Right lobe of liver (tissue), 4 donors: ENCODE measurements at regions not wholly inside any gene's neighbourhood (a gene's known extent, or its start where the extent isn't known, plus 50 kb on each side); places are given as distances from the start of the nearest gene placed in this dataset.

ENCODE experiments used
- CTCF ChIP-seq, 4 donors: fragments of 200-600 bp in 3 of 4; fragments of 450-650 bp in 1 of 4; IDR thresholded peaks; one replicate each; pipeline versions ENCODE4 v1.5.1 to v1.8.0; 2016 to 2022; ENCODE audit warnings: antibody characterized with exemption in 4 of 4, mild to moderate bottlenecking in 2 of 4
- POLR2A ChIP-seq: fragments of 450-650 bp; IDR thresholded peaks from one replicate; pipeline ENCODE4 v1.6.1; 2017; ENCODE audit warnings: antibody characterized with exemption, mild to moderate bottlenecking
- donor health status: DM: no; HTN: no; CAD: no.
- donor health status: DM: no; HTN: no; CAD: no.
- donor health status: DM: no; HTN: yes; CAD: no.

GRCh38 chr13:33730147-33730546 lies 87.8 kb upstream of the RFC3 start:
- TF ChIP-seq CTCF (IDR thresholded peaks at IDR 0.05) (no peak), POLR2A (no peak)
